ENCODE measurements at regions not wholly inside any gene's neighbourhood (a gene's known extent, or its start where the extent isn't known, plus 50 kb on each side); places are given as distances from the start of the nearest gene placed in this dataset.

DNA sequence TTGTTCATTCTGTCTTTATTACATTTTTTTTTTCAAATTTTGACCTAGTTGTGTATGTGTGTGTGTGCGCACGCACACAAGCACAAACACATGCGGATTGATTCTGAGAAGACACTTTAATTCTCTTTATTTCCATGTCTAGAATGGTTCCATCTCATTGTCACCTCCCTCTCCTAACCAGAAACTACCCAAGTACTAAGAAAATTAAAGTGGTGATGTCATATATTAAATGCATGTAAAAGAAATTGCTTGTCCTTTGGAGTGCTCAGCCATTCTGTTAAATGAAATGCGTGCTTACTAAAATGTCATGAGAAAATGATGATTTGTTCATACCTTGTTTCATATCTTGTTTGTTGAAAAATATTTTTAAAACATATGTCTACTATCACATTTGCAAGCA is 1297.0 kb upstream of the TENM3 start:
- no peak for DNase-seq (ENCODE audit: low read depth)
- TF ChIP-seq, protein P1, sequence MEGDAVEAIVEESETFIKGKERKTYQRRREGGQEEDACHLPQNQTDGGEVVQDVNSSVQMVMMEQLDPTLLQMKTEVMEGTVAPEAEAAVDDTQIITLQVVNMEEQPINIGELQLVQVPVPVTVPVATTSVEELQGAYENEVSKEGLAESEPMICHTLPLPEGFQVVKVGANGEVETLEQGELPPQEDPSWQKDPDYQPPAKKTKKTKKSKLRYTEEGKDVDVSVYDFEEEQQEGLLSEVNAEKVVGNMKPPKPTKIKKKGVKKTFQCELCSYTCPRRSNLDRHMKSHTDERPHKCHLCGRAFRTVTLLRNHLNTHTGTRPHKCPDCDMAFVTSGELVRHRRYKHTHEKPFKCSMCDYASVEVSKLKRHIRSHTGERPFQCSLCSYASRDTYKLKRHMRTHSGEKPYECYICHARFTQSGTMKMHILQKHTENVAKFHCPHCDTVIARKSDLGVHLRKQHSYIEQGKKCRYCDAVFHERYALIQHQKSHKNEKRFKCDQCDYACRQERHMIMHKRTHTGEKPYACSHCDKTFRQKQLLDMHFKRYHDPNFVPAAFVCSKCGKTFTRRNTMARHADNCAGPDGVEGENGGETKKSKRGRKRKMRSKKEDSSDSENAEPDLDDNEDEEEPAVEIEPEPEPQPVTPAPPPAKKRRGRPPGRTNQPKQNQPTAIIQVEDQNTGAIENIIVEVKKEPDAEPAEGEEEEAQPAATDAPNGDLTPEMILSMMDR (IDR thresholded peaks at IDR 0.05; ENCODE audit: insufficient read depth, low read length), result no peak
- H3K4me3 ChIP-seq (ENCODE audit: low read depth, low read length), result no peak overlapping the region

DNA sequence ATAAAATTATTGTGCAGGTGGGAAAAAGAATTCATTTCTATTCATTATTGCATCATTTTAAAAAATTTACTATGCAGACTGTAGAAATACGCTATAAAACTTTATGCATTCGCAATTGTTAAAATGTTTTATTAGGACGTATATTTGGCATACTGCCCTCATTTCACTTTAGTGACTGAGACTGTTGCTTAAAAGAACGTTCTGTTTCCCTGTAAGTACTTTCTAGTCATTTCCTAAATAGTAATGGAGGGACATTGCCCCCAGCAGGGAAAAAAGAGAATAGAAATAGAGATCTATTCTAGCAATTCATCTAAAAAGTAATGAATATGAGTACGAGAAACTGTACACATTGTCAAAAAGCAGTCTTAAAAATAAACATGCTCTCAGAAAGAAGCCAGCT is 1295.8 kb upstream of the TENM3 start:
- TF ChIP-seq, protein P1 (IDR thresholded peaks at IDR 0.05; ENCODE audit: insufficient read depth, low read length), result peak; percentile 43
- H3K4me3 ChIP-seq (ENCODE audit: low read depth, low read length), result no peak overlapping the region
- peak; percentile 73 for DNase-seq (ENCODE audit: low read depth)

DNA sequence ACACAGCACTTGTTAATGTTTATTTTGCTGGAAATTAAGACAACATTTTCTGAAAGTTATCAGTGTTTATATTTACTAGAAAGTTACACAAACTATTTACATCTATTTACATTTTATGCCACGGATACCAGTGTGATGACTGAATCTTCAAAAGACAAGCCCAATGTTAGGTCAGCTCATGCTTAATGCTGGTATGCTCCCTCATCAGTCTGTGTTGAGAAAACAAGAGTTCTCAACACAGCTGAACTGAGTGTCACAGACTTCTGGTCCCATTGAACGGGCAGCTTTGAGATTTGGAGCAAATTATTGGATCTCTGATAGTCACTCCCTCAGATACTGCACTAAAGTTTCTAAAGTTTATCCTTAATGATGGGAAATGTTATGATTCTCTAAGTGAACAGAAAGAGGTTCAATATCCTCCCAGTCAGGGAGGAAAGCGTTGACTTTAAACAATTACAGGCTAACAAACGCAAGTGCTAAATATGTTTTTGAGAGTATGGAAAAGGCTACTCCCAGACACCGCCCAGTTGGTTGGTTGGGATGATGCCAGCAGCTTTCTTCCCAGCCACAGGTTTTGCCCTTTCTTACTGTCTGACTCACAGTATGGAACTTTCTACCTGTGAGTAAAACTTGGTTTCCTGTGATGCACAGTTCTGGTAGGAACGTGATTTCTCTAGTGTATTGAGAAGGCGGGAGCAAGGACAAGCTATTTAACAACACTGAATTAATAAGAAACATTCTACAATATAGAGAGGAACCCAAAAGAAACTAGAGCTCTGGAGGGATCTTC is 1293.6 kb upstream of the TENM3 start:
- H3K4me3 ChIP-seq (ENCODE audit: low read depth, low read length), result no peak overlapping the region
- TF ChIP-seq, protein P1 (IDR thresholded peaks at IDR 0.05; ENCODE audit: insufficient read depth, low read length), result no peak
- DNase-seq (ENCODE audit: low read depth), result no peak

DNA sequence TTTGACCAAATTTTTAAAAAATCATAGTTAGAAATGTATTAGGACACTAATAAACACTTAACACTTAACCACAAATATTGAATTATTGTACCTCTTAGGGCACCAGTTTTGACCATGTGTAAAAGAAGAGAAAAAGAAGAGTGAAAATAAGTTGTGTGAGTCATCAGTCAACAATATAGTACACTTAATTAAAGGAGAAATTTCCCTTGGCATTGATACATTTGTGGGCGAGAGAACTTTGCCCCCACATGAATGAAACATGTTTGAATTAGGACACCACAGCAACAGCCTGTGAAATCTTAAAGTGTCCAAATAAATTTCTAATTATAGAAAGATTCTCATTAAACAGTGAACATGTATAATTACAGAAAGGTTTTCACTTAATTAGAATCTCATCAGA is 1292.8 kb upstream of the TENM3 start:
- TF ChIP-seq, protein P1 (IDR thresholded peaks at IDR 0.05; ENCODE audit: insufficient read depth, low read length), result no peak
- no peak overlapping the region for H3K4me3 ChIP-seq (ENCODE audit: low read depth, low read length)
- no peak for DNase-seq (ENCODE audit: low read depth)

DNA sequence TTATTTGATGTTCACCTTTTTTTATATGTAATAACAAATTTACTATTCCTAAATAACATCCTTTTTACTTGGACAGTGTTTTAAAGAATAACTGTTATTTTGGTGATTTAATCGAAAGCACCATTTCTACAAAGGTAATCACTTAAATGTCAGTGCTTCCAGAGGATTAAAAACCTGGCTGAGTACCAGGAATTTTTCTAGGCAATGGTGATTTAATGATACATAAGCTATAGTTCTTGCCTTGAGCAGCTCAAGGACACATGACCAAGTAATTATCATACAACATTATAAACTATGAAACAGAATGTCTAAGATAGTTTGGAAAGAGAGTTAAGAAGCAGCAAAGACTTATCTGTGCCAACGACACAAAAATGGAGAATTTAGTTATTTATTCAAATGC is 1291.9 kb upstream of the TENM3 start:
- no peak overlapping the region for H3K4me3 ChIP-seq (ENCODE audit: low read depth, low read length)
- TF ChIP-seq, protein P1 (IDR thresholded peaks at IDR 0.05; ENCODE audit: insufficient read depth, low read length), result no peak
- DNase-seq (ENCODE audit: low read depth), result no peak

DNA sequence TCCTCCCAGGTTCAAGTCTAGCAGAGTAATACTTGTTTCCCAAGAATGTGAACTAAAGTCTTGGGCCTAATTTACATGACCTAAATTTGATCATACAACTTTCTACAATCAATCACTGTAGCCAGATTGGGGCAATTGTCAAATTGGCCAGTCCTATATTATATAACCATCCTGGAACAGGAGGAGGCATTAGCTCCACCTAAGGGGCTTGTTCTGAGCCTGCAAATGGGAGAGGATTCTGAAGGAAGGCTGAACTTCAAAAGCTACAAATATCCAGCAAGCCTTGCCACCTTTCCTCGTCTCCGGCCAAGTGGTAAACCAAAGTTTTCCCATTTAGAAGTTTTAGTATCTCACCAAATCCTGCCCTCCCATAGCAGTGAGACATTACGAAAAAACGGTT is 1289.6 kb upstream of the TENM3 start:
- peak; percentile 9 for DNase-seq (ENCODE audit: low read depth)
- TF ChIP-seq, protein P1 (IDR thresholded peaks at IDR 0.05; ENCODE audit: insufficient read depth, low read length), result peak; percentile 23
- H3K4me3 ChIP-seq (ENCODE audit: low read depth, low read length), result no peak overlapping the region
